ENCODE measurements at regions not wholly inside any gene's neighbourhood (a gene's known extent, or its start where the extent isn't known, plus 50 kb on each side); places are given as distances from the start of the nearest gene placed in this dataset.

DNA sequence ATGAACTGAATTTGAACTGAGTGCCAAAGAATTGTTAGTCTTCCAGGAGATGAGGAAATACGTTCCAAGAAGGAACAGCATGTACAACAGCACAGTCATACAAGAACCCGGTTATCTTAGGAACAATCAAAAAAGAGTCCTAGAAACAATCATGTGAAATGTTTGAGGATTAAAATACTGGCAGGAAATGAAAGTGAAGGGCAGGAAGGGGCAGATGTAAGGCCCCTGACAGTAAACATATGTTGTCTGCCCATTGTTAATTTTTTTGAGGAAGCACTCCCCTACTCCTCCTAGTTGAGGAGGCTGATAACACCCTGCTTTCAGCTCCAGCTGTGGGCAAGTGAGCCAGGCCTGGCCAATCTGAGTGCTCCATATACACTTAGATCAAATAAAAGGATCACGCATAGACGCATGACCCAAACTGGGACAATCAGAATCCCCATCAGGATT is 220.9 kb downstream of the HACE1 start:
- H3K9ac ChIP-seq (ENCODE audit: low read length) = no peak overlapping the region
- H2AFZ ChIP-seq (ENCODE audit: low read depth, low read length) = no peak overlapping the region
- H3K27me3 ChIP-seq (ENCODE audit: low read depth, low read length) = no peaks in the 10 kb centered on the region
- no peak overlapping the region for H3K4me3 ChIP-seq (ENCODE audit: low read length)
- no peak overlapping the region for H3K4me2 ChIP-seq (ENCODE audit: low read length)
- no peaks in the 10 kb centered on the region for H3K36me3 ChIP-seq (replicated peaks; ENCODE audit: low read depth, low read length)
- H4K20me1 ChIP-seq (ENCODE audit: insufficient read depth, low read length) = no peaks in the 10 kb centered on the region
- TF ChIP-seq, protein P1, sequence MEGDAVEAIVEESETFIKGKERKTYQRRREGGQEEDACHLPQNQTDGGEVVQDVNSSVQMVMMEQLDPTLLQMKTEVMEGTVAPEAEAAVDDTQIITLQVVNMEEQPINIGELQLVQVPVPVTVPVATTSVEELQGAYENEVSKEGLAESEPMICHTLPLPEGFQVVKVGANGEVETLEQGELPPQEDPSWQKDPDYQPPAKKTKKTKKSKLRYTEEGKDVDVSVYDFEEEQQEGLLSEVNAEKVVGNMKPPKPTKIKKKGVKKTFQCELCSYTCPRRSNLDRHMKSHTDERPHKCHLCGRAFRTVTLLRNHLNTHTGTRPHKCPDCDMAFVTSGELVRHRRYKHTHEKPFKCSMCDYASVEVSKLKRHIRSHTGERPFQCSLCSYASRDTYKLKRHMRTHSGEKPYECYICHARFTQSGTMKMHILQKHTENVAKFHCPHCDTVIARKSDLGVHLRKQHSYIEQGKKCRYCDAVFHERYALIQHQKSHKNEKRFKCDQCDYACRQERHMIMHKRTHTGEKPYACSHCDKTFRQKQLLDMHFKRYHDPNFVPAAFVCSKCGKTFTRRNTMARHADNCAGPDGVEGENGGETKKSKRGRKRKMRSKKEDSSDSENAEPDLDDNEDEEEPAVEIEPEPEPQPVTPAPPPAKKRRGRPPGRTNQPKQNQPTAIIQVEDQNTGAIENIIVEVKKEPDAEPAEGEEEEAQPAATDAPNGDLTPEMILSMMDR (IDR thresholded peaks at IDR 0.05; ENCODE audit: low read depth, low read length) = no peak
- no peaks in the 10 kb centered on the region for H3K9me3 ChIP-seq (ENCODE audit: insufficient read depth, low read length)
- no peaks in the 10 kb centered on the region for H3K79me2 ChIP-seq (ENCODE audit: low read length)
- H3K4me1 ChIP-seq (ENCODE audit: low read length) = peaks cover 10% of the 10 kb centered on the region
- no peak overlapping the region for H3K27ac ChIP-seq (ENCODE audit: low read length)

DNA sequence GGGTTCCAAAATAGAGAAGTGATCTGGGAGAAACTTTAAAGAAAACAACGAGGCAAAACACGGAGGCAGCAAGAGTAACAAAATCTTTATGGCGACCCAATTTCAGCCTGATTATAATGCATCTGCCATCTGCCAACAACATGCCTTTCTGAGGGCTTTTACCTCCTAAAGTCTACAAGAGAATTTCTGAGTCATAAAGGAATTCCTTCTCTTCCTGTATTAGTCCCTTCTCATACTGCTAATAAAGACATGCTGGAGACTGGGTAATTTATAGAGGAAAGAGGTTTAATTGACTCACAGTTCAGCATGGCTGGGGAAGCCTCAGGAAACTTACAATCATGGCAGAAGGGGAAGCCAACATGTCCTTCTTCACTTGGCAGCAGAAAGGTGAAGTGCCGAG is 226.6 kb downstream of the HACE1 start:
- TF ChIP-seq EZH2phosphoT487 (IDR thresholded peaks at IDR 0.05; ENCODE audit: low read depth) = no peak
- TF ChIP-seq, protein P1 (IDR thresholded peaks at IDR 0.05; ENCODE audit: low read depth, low read length) = no peak
- no peak overlapping the region for H3K4me2 ChIP-seq (ENCODE audit: low read length)
- no peaks in the 10 kb centered on the region for H3K27me3 ChIP-seq (ENCODE audit: low read depth, low read length)
- no peaks in the 10 kb centered on the region for H3K79me2 ChIP-seq (ENCODE audit: low read length)
- H3K36me3 ChIP-seq (replicated peaks; ENCODE audit: low read depth, low read length) = no peaks in the 10 kb centered on the region
- H3K4me1 ChIP-seq (ENCODE audit: low read length) = no peaks in the 10 kb centered on the region
- no peaks in the 10 kb centered on the region for H4K20me1 ChIP-seq (ENCODE audit: insufficient read depth, low read length)
- no peak overlapping the region for H2AFZ ChIP-seq (ENCODE audit: low read depth, low read length)
- H3K4me3 ChIP-seq (ENCODE audit: low read length) = no peak overlapping the region
- no peak overlapping the region for H3K27ac ChIP-seq (ENCODE audit: low read length)
- H3K9me3 ChIP-seq (ENCODE audit: insufficient read depth, low read length) = no peaks in the 10 kb centered on the region
- no peak overlapping the region for H3K9ac ChIP-seq (ENCODE audit: low read length)

DNA sequence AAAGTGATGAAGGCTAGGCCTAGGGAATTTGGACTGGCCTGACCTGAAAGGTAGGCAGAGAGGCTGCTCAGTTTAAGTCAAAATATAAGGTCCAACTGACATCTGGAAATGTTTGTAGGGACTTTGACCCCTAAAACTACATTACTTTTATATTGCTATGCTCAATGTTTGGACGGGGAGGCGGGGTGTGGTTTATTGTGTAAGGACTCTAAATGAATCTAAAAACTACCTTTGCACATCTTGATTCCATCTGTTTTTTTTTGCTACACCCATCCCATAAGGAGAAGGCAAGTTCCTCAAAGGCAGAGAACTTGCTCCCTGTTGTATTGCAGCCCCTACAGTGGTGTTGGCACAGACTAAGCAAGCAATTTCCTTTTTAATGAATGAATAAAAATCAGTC is 227.1 kb downstream of the HACE1 start:
- Histone ChIP-seq H3K9ac (ENCODE audit: low read length) (no peak overlapping the region), H2AFZ (ENCODE audit: low read depth, low read length) (no peak overlapping the region), H3K79me2 (ENCODE audit: low read length) (no peaks in the 10 kb centered on the region), H3K27me3 (ENCODE audit: low read depth, low read length) (no peaks in the 10 kb centered on the region), H3K9me3 (ENCODE audit: insufficient read depth, low read length) (no peaks in the 10 kb centered on the region), H3K36me3 (replicated peaks; ENCODE audit: low read depth, low read length) (no peaks in the 10 kb centered on the region), H3K4me3 (ENCODE audit: low read length) (no peak overlapping the region), H4K20me1 (ENCODE audit: insufficient read depth, low read length) (no peaks in the 10 kb centered on the region), H3K4me2 (ENCODE audit: low read length) (no peak overlapping the region), H3K4me1 (ENCODE audit: low read length) (no peaks in the 10 kb centered on the region), H3K27ac (ENCODE audit: low read length) (no peak overlapping the region)
- no peak for TF ChIP-seq EZH2phosphoT487 (IDR thresholded peaks at IDR 0.05; ENCODE audit: low read depth)
- TF ChIP-seq, protein P1 (IDR thresholded peaks at IDR 0.05; ENCODE audit: low read depth, low read length) = no peak

DNA sequence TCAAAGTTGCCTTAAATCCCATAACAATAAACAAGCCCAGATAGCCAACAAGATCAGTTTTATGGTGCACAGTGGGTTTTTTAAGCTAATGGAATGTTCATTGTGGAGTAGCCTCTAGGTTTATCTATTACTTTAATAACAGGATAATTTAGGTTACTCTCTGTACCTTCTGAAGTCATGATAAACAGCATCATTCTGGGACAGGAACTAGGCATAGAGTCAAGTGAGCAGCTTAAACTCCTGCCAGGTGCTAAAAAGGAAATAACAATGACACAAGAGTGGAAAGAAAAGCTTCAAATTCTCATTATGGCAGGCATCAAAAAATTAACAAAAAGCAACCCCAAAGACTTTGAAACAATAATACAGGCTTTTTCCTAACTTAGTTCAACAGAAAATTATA is 228.8 kb downstream of the HACE1 start:
- Histone ChIP-seq H3K4me3 (ENCODE audit: low read length) (no peak overlapping the region), H3K79me2 (ENCODE audit: low read length) (no peaks in the 10 kb centered on the region), H4K20me1 (ENCODE audit: insufficient read depth, low read length) (no peaks in the 10 kb centered on the region), H3K36me3 (replicated peaks; ENCODE audit: low read depth, low read length) (no peaks in the 10 kb centered on the region), H3K9me3 (ENCODE audit: insufficient read depth, low read length) (no peaks in the 10 kb centered on the region), H3K4me1 (ENCODE audit: low read length) (no peaks in the 10 kb centered on the region), H3K4me2 (ENCODE audit: low read length) (no peak overlapping the region), H3K27me3 (ENCODE audit: low read depth, low read length) (no peaks in the 10 kb centered on the region), H2AFZ (ENCODE audit: low read depth, low read length) (no peak overlapping the region), H3K27ac (ENCODE audit: low read length) (no peak overlapping the region), H3K9ac (ENCODE audit: low read length) (no peak overlapping the region)
- TF ChIP-seq EZH2phosphoT487 (IDR thresholded peaks at IDR 0.05; ENCODE audit: low read depth) = no peak
- TF ChIP-seq, protein P1 (IDR thresholded peaks at IDR 0.05; ENCODE audit: low read depth, low read length) = no peak
